ENCODE measurements at regions not wholly inside any gene's neighbourhood (a gene's known extent, or its start where the extent isn't known, plus 50 kb on each side); places are given as distances from the start of the nearest gene placed in this dataset.

- TF ChIP-seq CTCF (IDR thresholded peaks at IDR 0.05) (no peak), POLR2A (IDR thresholded peaks at IDR 0.05) (no peak)
These were observed 857.3 kb downstream of the TUSC7 start for GRCh38 chr3:117566926-117567325.

Measured in adrenal gland (tissue), 5 donors.